Activated CD4-positive, CD25-positive, alpha-beta regulatory T cell treated with anti-CD3 and anti-CD28 coated beads, Interleukin-2, amount 50 U/mL, for 24 hours (primary cell): ENCODE measurements at regions not wholly inside any gene's neighbourhood (a gene's known extent, or its start where the extent isn't known, plus 50 kb on each side); places are given as distances from the start of the nearest gene placed in this dataset.
"Not testable (repeated sequence)": the region's sequence is repeated elsewhere in the genome, so short reads cannot be mapped to it uniquely, and the experiment has no call there.

Source experiments
- ATAC-seq, 2 donors: fragments of 150-1000 bp; cut with Tn5 transposase; one replicate each; pipeline ENCODE4 v1.10.0; 2021; ENCODE audit warnings: mild to moderate bottlenecking in 1 of 2, moderate library complexity in 1 of 2

DNA sequence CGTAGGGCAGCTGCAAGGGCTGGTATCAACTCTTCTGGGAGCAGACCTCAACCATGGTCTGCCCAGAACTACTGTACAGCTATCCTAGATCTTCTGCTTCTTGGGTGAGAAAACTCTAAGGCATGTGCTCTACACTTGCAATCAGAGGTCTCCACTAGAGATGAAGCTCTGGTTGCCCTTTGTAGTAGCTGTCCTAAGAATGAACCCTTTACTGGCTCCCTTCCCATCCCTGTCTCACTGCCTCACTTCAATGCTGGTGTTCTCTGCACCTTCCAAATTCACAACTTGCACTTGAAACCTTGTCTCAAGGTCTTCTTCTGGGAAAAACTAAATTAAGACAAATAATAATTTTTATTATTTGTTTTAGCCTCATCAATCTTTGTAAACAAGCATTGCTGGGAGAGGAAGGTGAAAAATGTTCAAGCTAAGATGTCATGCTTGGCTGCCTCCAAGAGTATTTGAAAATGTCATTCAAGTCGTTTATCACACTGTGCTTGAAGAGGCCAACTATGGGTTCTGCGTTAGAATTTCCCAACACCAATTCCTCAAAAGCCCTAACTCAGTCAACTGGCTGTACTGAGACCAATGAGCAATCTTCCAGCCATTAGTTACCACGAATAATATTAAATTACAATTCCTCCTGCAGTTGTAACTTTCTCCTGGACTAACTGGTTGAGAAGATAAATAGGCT is 216.9 kb upstream of the ADRA1D start:
- ATAC-seq = no peak

DNA sequence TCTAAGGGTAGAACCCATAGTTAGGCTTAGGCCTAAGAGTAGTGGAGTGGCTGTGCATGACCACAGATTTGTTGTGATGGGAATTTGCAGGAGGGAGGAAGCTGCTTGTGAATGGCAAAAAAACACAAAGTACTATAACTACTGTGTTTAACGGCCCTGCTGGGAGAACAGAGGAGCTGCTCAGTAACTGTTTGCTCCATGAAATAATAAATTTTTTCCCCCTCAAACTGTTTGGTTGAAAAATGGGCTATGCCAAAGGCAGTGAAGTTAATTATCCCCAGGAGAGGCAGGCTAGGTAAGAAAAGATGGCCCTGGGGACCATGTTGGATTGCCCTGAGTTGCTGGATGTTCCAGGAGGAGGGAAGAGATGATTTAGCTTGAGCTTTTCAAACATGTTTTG is 216.1 kb upstream of the ADRA1D start:
- ATAC-seq = no peak

DNA sequence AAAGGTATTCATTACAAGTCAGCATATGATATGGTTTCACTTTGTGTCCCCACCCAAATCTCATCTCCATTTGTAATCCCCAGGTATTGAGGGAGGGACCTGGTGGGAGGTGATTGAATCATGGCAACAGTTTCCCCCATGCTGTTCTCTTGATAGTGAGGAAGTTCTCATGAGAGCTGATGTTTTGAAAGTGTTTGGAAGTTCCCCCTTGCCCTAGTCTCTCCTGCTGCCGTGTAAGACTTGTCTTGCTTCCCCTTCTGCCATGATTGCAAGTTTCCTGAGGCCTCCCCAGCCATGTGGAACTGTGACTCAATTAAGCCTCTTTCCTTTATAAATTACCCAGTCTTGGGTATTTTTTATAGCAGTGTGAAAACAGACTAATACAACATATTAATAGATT is 213.7 kb upstream of the ADRA1D start:
- ATAC-seq = not testable (repeated sequence)

DNA sequence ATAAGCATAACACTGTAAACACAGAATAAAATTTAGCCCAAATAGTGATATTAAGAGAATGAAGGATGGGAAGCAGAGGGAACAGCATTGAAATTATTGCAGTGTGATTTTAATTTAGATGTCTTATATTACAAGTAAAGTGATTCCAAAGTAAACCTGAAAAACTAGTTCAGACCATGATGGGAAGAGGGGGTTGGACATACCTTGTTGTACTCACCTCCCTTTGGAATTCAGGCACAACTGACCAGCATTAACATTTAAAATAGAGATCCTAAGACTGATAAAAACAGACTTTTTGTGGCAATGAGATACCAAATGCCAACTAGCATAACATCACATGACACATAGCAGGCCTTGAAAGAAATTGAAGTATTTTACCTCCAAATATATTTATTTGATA is 210.0 kb upstream of the ADRA1D start:
- no peak for ATAC-seq

DNA sequence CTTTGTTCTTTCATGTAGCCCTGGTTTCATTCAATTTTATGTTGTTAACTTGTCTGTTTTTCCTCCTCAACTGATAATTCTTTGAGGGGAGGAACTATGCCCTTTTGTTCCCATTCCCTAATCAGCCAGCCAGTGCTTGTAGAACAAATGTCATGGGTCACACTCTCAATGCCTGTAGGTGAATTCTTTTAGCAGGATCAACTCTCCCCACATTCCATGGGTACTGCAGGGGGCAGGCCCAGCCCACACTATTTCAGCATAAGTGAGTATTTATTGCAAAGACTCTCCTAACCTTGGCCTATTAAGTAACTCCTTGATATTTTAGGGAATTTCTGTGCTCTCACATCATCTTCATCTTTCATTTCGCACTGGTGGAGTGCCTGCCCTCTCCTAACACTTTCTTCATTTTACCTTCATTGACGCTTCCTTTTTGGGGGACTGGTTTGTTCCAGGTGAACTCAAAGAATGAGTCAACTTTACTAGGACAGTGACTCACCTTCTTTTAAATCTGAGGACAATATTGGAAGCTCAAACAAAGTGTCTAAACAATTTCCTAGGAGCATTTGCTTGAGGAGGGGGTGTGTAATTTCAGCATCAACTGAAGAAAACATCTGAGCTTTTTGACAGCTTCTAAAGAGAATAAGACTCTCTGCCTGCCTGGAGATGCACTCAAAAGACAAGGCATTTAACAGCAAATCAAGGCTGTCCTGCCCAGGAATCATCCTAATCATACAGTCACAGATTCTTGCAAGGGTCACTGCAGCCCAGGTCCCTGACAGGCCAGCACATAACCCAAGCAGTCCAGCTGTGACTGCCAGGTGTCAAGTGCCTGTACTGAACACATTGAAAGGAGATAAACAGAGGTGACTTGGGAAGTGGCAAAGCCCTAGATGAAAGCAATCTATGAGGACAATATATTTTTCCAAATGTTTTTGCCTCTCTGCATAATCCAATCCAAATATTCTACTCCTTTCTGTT is 208.8 kb upstream of the ADRA1D start:
- ATAC-seq = no peak

DNA sequence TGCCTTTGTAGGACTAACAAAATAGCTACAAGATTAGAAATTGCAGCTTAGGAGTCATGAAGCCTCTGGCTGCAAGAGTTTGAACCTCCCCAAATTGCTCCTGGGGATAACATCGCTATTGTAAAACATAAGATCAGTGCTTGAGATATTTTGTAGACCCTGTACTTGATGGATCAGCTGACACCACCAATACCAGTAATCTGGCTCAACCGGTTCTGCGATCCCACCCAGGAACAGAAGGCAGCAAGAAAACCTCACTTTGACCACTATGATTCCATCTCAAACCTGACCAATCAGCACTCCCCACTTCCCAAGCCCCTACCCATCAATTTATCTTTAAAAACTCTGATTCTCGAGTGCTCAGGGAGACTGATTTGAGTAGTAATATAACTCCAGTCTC is 206.9 kb upstream of the ADRA1D start:
- no peak for ATAC-seq

DNA sequence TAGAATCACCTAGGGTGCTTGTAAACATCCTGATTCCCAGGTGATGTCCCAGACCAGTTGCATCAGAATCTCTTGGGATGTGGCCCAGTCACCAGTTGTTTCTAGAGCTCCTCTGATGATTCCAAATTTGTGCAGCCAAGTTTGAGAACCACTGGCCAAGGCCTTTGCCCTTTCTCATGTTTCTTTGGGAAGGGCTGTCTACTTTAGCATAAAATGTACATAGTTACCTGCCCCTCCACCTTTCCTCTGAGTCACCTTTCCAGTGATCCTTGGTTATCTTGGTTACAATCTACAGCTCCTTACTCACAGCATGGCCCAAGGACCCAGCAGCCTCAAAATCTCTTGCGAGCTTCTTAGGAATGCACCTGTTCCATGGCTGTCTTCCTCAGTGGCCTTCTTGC is 206.2 kb upstream of the ADRA1D start:
- no peak for ATAC-seq

DNA sequence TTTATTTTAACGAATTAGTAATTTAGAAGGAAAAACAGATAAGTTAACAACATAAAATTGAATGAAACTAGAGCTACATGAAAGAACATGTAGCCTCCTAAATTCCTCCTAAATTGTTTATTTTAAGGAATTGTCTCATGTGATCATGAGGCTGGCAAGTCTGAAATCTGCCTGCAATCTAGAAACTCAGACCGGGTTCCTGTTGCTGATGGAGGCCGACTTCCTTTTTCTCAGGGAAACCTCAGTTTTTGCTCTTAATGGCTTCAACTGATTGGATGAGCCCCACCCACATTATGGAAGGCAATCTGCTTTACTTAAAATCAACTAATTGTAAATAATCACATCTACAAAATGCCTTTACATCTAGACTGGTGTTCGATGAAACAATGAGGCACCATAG is 205.0 kb upstream of the ADRA1D start:
- ATAC-seq = no peak

DNA sequence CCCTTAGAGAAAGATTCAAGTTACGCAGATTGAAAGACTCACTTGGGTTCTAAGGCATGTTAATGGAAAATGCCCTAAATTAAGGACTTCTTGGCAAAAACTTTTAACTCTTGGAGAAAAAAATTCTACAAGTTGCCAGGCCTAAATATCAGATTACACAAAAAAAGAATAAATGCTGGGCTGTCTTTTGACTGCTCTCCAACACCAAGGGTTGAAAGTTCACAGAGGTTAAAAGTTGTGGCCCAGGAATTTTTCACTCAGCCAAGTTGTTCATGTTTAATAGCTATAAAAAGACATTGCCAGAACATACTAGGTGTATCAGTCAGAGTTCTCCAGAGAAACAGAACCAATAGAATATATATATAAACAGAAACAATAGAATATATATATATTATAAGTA is 204.3 kb upstream of the ADRA1D start:
- ATAC-seq = no peak

DNA sequence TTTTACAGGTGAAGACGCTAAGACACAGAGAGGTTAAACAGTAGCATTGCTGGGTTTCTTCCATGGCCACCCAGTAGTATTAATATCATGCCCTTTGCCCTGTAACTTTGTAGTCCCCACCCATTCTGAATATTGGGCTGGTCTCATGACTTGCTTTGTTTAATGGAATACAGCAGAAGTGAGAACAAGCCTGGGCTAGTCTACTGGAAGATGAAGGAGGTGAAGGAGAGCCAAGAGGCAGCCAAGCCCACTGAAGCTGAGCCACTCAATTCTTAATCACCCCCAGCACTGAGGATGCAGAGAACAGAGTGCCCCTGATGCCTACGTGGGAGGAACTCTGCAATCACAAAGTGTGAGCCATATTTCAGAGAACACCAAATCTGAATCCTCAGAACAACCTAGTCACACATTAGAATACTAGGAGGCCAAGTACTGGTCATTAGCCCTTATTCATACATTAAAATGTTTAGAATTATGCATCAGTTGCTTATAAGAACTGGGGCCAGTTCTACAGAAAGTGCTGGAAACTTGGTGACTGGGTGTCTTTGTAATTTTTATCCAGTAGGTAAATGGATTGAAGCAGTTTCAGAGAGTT is 202.5 kb upstream of the ADRA1D start:
- ATAC-seq = no peak

DNA sequence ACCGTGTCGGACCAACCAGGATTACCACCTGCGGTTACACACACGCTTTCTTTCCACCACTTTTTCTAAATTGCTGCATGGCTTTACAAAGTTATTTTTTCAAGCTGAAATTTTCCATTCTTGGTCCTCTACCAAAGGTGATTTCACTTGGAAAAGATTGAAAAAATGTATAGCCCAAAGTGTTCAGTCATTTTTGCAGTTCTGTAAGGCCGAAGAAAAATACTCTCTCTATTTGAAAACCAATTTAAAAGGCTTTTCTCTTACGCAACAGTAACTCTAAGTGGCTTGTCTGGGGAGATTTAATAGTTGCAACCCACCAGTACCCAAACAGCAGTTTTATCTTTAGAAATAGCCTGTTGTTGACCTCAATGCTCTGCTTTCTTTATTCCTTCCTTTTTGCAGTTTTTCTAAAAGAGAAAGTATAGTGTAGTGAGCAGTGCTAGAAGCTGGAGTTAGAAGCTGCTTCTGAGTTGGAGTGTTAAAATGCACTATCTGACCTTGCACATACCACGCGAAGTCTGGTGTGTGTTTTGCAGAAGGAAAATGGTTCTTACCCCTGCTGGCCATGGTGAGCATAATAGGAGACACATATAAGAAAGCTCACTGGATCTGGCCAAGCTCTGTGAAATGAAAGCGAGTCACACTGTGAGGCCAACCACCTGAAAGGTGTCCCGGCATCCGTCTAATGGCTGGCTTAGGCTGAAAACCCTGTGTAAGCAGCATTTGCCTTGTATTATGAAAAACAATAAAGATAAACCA is 201.0 kb upstream of the ADRA1D start:
- no peak for ATAC-seq

DNA sequence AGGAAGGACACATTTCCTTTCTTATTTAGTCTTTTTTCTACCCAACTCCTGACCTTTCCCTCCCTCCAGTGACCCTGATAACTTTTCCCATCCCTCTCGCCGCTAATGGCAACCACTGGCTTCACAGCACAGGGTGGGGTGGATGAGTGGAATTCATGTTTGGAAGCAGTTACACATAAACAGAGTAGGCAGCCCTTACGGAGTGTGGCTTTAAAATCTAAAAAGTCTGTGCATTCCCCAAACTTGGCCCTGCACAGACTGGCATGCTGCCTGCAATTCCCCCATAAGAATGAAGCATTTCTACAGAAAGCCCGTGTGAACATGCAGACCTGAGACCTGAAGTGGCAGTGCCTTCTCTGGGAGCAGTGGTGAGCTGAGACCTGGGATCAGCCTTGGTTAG is 196.7 kb upstream of the ADRA1D start:
- ATAC-seq = no peak

DNA sequence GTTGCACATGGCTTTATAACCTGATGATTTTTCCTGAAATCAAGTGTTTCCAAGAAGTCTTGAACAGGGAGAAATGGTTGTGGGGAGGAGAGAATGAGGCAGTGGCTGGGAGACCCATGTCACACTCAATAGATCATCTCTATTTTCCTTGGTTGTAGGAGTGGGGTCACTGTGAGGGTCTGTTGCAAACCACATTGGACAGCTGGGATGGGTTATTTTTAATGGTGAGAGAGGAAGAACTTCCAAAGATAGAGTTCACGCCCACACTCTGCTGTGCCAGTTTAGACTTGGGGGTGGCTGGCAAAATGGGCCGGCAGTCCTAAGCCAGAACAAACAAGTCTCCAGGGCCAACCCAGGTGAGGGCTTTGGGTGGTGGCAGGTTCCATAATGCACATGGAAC is 196.2 kb upstream of the ADRA1D start:
- ATAC-seq = no peak

DNA sequence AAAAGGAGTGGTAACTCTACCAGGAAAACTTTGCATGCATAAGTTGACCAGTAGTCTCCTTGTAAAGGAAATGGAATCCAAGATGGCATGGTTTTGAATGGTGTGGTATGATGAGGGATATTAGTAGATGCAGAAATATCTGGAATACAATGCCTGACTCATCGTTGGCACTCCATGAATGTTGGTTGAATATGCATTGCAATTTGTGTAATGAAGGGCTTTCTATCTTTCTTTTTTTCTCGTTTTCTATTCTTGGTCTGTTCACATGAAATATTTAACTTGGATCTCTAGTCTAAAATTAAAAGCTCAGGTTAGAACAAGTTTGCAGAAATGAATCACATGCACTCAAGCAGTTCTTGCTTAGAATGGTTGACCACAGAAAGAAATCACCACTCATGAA is 195.3 kb upstream of the ADRA1D start:
- ATAC-seq = no peak

DNA sequence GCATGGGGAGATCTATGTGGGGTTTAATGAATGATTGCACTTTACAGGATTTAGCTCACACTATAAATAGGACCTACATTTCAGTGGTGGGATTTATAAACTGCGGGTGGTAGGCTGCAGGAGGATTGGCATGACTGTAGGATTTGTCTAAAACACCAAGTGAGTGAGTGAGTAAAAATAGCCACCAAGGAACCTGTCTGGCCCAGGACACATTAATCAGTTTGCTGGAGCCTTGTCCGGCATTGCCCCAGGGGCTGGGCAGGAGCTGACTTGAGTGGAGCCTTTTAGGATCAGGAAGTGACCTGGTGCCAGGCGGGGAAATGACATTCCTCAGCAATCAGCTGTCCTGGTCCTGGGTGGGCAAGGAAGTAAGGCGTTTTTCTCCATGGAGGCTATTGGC is 193.9 kb upstream of the ADRA1D start:
- no peak for ATAC-seq

DNA sequence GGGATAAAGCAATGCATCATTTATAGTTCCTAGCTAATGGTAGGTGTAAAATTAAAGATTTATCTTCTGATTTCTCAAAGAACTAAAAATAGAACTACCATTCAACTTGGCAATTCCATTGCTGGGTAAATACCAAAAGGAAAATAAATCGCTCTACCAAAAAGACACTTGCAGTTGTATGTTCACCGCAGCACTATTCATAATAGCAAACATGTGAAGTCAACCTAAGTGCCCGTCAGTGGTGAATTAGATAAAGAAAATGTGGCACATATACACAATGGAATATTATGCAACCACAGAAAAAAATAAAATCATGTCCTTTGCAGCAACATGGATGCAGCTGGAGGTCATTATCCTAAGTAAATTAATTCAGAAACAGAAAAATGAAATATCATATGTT is 192.8 kb upstream of the ADRA1D start:
- ATAC-seq = no peak

DNA sequence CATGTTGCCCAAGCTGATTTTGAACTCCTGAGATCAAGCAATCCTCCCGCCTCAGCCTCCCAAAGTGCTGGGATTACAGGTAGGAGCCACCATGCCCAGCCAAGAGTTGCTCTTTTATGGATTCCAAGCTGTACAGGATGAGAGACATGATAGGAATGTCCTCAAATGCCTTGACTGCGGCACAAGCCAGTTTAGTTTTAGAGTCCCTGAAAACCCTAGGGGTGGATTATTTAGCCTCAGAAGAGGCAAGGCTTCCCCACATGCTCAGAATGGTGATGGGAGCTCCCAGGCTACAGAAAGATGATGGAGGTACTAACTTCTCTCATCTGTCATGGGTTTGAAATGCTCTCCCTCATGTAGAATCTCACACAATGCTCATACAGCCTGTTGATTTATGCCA is 192.1 kb upstream of the ADRA1D start:
- no peak for ATAC-seq

DNA sequence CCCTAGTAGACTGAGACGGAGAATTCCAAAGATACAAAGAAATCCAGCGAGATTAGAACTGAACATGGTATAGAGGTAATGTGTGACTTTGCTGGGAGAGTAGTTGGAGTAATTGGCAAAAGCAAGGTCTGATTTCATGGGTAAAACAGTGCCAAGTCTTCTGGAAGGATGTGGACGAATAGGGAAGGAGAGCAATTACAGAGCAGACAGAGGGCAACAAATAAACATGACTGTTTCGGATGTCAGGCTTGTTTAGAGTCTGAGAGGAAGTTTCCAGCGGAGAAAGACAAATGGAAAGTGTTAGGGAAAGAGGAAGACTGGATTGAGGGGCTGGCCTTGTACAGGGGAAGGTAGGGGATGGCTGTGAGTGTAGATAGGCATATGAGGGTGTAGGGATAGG is 190.4 kb upstream of the ADRA1D start:
- no peak for ATAC-seq

DNA sequence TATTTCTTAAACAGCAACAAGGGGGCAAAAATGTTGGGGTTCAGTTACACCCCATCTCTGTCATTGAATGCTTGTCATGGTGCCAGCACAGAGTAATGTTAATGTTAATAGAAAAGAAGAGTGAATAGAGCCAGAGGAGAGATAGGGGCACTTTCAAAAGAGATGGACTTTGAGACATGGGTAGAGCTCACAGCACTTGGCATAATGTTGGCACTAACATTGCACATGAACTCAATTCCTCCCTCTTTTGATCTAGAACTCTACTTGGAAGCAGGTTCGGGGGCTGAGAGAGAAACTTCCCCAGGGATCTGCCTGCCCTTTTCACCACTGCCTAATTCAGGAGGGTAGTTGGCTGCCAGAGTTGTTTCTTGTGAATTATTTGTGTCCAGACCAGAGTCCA is 188.0 kb upstream of the ADRA1D start:
- no peak for ATAC-seq

DNA sequence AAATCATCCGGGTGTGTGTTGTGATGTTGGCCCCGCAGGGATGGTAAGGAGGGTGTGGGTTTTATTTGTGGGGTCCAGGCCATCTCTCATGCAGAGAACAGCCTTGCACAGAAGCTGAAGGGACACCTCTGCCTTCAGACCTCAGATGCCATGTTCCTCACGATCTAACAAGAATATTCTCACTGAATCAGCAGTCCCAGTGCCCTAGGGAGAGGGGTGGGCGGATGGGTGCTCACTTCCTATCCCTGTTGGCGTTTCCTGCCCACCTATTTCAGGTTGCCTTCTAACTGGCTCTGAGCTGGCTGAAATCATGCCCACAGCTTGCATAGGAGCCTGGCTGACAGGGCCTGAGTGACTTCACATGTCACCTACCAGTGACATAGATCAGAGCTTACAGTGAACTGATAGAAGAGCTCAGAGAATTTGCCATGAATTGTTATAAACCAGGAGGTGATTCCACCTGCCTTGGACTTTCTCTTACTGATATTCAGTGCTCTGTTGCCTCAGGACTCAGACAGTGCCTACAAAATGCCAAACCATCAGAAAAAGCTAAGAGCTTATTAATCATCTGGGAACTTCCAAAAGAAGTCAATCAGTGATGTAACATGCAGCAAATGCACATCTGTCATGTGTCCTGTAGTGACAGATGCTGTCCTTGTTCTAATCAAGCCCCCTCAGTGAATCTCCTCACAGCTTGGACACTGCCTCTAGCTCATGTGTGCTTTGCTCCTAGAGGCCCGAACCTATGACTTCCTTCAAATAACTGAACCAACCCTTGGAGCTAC is 186.8 kb upstream of the ADRA1D start:
- no peak for ATAC-seq

DNA sequence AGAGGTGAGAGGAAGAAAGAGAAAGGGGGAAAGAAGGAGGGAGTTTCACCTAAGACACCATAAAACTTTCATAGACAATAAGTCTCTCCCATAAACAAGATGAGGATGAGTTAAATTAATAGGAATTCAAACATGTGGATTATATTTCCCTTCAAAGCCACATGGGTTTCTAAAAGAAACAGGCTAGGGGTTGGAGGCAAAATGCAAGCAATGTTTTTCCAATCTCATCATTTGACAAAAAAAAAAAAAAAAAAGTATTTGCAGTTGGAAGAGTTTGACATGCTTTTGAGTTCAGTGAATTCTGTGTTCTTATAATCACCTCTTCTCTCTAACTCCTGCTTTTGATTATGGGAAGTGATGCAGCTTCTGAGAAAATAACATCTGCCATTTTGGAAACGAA is 186.1 kb upstream of the ADRA1D start:
- ATAC-seq = no peak

DNA sequence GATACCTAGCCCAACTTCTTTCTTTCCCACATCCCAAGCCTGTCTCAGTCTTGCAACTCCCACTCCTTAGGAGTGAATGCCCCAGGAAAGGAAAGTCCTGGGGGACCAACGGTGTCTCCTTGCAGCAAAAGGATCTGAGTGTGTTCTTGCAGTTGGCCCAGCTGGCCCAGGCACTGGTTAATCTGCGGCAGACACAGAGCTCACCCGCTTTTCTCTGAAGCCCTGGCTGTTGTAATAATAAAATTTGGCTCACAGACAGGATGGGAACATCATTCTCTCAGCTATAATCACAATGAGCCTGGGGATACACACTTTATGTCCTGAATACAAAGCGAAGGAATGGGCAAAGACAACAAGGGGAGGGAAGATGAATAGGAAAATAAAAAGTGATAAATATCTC is 185.6 kb upstream of the ADRA1D start:
- ATAC-seq = no peak
